GM23248 (cell line): ENCODE measurements at regions not wholly inside any gene's neighbourhood (a gene's known extent, or its start where the extent isn't known, plus 50 kb on each side); places are given as distances from the start of the nearest gene placed in this dataset.
"Not testable (repeated sequence)": the region's sequence is repeated elsewhere in the genome, so short reads cannot be mapped to it uniquely, and the experiment has no call there.

Experiments used
- EZH2 ChIP-seq: fragments of 200-600 bp; sonication (generic); IDR thresholded peaks from 2 replicates; pipeline ENCODE4 v1.6.1; 2018; ENCODE audit warnings: antibody characterized with exemption, mild to moderate bottlenecking; ENCODE audit not compliant: insufficient read depth, poor library complexity, severe bottlenecking
- EZH2phosphoT487 ChIP-seq: fragments of 200-600 bp; sonication (generic); IDR thresholded peaks from 2 replicates; pipeline ENCODE4 v1.6.1; 2018; ENCODE audit warnings: antibody characterized with exemption, moderate library complexity, mild to moderate bottlenecking, low read depth; ENCODE audit not compliant: insufficient read depth

GRCh38 chrX:13186643-13187042 is 133.2 kb downstream of the ATXN3L start:
- not testable (repeated sequence) for TF ChIP-seq EZH2, EZH2phosphoT487
